GM23248 (cell line): ENCODE measurements at regions not wholly inside any gene's neighbourhood (a gene's known extent, or its start where the extent isn't known, plus 50 kb on each side); places are given as distances from the start of the nearest gene placed in this dataset.

Source experiments
- DNase-seq: peaks from one replicate; pipeline ENCODE4 v3.0.0-alpha.2; 2015
- H2AFZ ChIP-seq: fragments of 200-600 bp; sonication (generic); 2 replicates; pipeline ENCODE4 v1.6.1; 2016; ENCODE audit warnings: antibody characterized with exemption
- H3F3A ChIP-seq: fragments of 200-600 bp; sonication (generic); 2 replicates; pipeline ENCODE4 v1.6.1; 2016; ENCODE audit warnings: mild to moderate bottlenecking, antibody characterized with exemption, mixed run types; ENCODE audit not compliant: insufficient read depth
- H3K27ac ChIP-seq: fragments of 200-600 bp; sonication (generic); 2 replicates; pipeline ENCODE4 v1.5.1; 2016; ENCODE audit warnings: mild to moderate bottlenecking
- H3K27me3 ChIP-seq: fragments of 200-600 bp; sonication (generic); replicated peaks from 2 replicates; pipeline ENCODE4 v1.6.1; 2016; ENCODE audit warnings: mild to moderate bottlenecking; ENCODE audit not compliant: insufficient read depth
- H3K36me3 ChIP-seq: fragments of 200-600 bp; sonication (generic); 2 replicates; pipeline ENCODE4 v1.6.1; 2016; ENCODE audit warnings: low read depth, mild to moderate bottlenecking
- H3K4me1 ChIP-seq: fragments of 200-600 bp; sonication (generic); 2 replicates; pipeline ENCODE4 v1.6.1; 2016; ENCODE audit warnings: mild to moderate bottlenecking; ENCODE audit not compliant: insufficient read depth
- H3K4me2 ChIP-seq: fragments of 200-600 bp; sonication (generic); one replicate; pipeline ENCODE4 v1.6.1; 2016; ENCODE audit warnings: mild to moderate bottlenecking; ENCODE audit not compliant: unreplicated experiment
- H3K4me3 ChIP-seq: fragments of 200-600 bp; sonication (generic); 2 replicates; pipeline ENCODE4 v1.5.1; 2016; ENCODE audit warnings: mild to moderate bottlenecking
- H3K79me2 ChIP-seq: fragments of 200-600 bp; sonication (generic); 2 replicates; pipeline ENCODE4 v1.6.1; 2016; ENCODE audit warnings: mild to moderate bottlenecking; ENCODE audit not compliant: insufficient read depth
- H3K9ac ChIP-seq: fragments of 200-600 bp; sonication (generic); 2 replicates; pipeline ENCODE4 v1.6.1; 2016; ENCODE audit warnings: mild to moderate bottlenecking
- H3K9me2 ChIP-seq: fragments of 200-600 bp; sonication (generic); 2 replicates; pipeline ENCODE4 v1.6.1; 2016; ENCODE audit warnings: mixed run types, mild to moderate bottlenecking, moderate library complexity; ENCODE audit not compliant: insufficient read depth
- H3K9me3 ChIP-seq: fragments of 200-600 bp; sonication (generic); one replicate; pipeline ENCODE4 v1.6.1; 2017; ENCODE audit warnings: low read depth
- H4K20me1 ChIP-seq: fragments of 200-600 bp; sonication (generic); 2 replicates; pipeline ENCODE4 v1.6.0; 2016; ENCODE audit not compliant: insufficient read depth
- EZH2 ChIP-seq: fragments of 200-600 bp; sonication (generic); IDR thresholded peaks from 2 replicates; pipeline ENCODE4 v1.6.1; 2018; ENCODE audit warnings: antibody characterized with exemption, mild to moderate bottlenecking; ENCODE audit not compliant: insufficient read depth, poor library complexity, severe bottlenecking
- EZH2phosphoT487 ChIP-seq: fragments of 200-600 bp; sonication (generic); IDR thresholded peaks from 2 replicates; pipeline ENCODE4 v1.6.1; 2018; ENCODE audit warnings: antibody characterized with exemption, moderate library complexity, mild to moderate bottlenecking, low read depth; ENCODE audit not compliant: insufficient read depth
- WGBS, 2 experiments: methylation state at CpG; one replicate each; pipeline ENCODE4 v1.1.6; 2015 to 2017; ENCODE audit warnings: low lambda C conversion rate in 2 of 2, low coverage in 1 of 2; ENCODE audit errors: missing lambda C conversion rate in 2 of 2; 5-methylcytosine and 5-hydroxymethylcytosine counted together
- in situ Hi-C: fragments of 300-500 bp; cut with MboI; formaldehyde crosslinking; loops from 2 replicates; pipeline ENCODE4 v1.15.0; 2020

GRCh38 chr6:9504191-9504590 lies 910.7 kb downstream of the TFAP2A start:
- no peaks in the 10 kb centered on the region for H3K9me3 ChIP-seq
- no peaks in the 10 kb centered on the region for H3K36me3 ChIP-seq
- H3K9me2 ChIP-seq: no peaks in the 10 kb centered on the region
- peak overlapping the region; percentile 46 for H3K4me2 ChIP-seq
- 0 out of 2 replicates have a peak overlapping the region, but pooled peaks have one; percentile 15 for H3K9ac ChIP-seq
- H3K4me3 ChIP-seq: no peak overlapping the region
- H3F3A ChIP-seq: peaks cover 32% of the 10 kb centered on the region
- no peak for TF ChIP-seq EZH2phosphoT487
- no peak for TF ChIP-seq EZH2
- no peaks in the 10 kb centered on the region for H3K27me3 ChIP-seq
- DNase-seq: no peak
- WGBS, 2 experiments: 73 to 77% methylated on average over 2 of the region's 2 CpGs
- H3K27ac ChIP-seq: peak overlapping the region; percentile 83
- no peaks in the 10 kb centered on the region for H3K79me2 ChIP-seq
- in situ Hi-C loops: no loop called here
- no peaks in the 10 kb centered on the region for H4K20me1 ChIP-seq
- H3K4me1 ChIP-seq: peaks cover 32% of the 10 kb centered on the region
- H2AFZ ChIP-seq: no peak overlapping the region

GRCh38 chr6:9503111-9503761 lies 911.6 kb downstream of the TFAP2A start:
- WGBS, 2 experiments: 28 to 29% methylated on average over 7 of the region's 7 CpGs
- peak overlapping the region; percentile 15 for H3K9ac ChIP-seq
- peak overlapping the region; percentile 34 for H3K4me3 ChIP-seq
- H3F3A ChIP-seq: peaks cover 33% of the 10 kb centered on the region
- no peaks in the 10 kb centered on the region for H3K9me3 ChIP-seq
- H3K4me2 ChIP-seq: peak overlapping the region; percentile 46
- H3K9me2 ChIP-seq: no peaks in the 10 kb centered on the region
- H4K20me1 ChIP-seq: no peaks in the 10 kb centered on the region
- peak overlapping the region; percentile 19; the same call in 1 of the 2 replicates for H2AFZ ChIP-seq
- no peaks in the 10 kb centered on the region for H3K79me2 ChIP-seq
- peaks cover 33% of the 10 kb centered on the region for H3K4me1 ChIP-seq
- H3K27ac ChIP-seq: peak overlapping the region; percentile 83
- peak; percentile 77 for DNase-seq
- in situ Hi-C loops: no loop called here
- no peaks in the 10 kb centered on the region for H3K27me3 ChIP-seq
- no peak for TF ChIP-seq EZH2phosphoT487
- no peaks in the 10 kb centered on the region for H3K36me3 ChIP-seq

- H3K4me1 ChIP-seq: peaks cover 53% of the 10 kb centered on the region
- no peaks in the 10 kb centered on the region for H4K20me1 ChIP-seq
- no peaks in the 10 kb centered on the region for H3K36me3 ChIP-seq
- H3K4me3 ChIP-seq: 0 out of 2 replicates have a peak overlapping the region, but pooled peaks have one; percentile 26
- in situ Hi-C loops: no loop called here
- H3K27ac ChIP-seq: peak overlapping the region; percentile 17; the same call in 1 of the 2 replicates
- DNase-seq: peak; percentile 54
- TF ChIP-seq EZH2: no peak
- TF ChIP-seq EZH2phosphoT487: no peak
- no peaks in the 10 kb centered on the region for H3K9me2 ChIP-seq
- WGBS, 2 experiments: 9 to 11% methylated on average over 4 of the region's 4 CpGs
- no peaks in the 10 kb centered on the region for H3K79me2 ChIP-seq
- peaks cover 44% of the 10 kb centered on the region for H3F3A ChIP-seq
- H3K4me2 ChIP-seq: peak overlapping the region; percentile 61
- H2AFZ ChIP-seq: peak overlapping the region; percentile 60
- no peak overlapping the region for H3K9ac ChIP-seq
- H3K9me3 ChIP-seq: no peaks in the 10 kb centered on the region
- no peaks in the 10 kb centered on the region for H3K27me3 ChIP-seq
Observed at GRCh38 chr6:9499709-9500108, 915.2 kb downstream of the TFAP2A start.

- WGBS, 2 experiments: 58 to 63% methylated on average over 6 of the region's 6 CpGs
- Histone ChIP-seq H3K4me1 (peaks cover 32% of the 10 kb centered on the region), H4K20me1 (no peaks in the 10 kb centered on the region), H3K27ac (no peak overlapping the region), H3K36me3 (no peaks in the 10 kb centered on the region), H3K9ac (no peak overlapping the region), H3K9me3 (no peaks in the 10 kb centered on the region), H3K4me2 (peak overlapping the region; percentile 8), H3K27me3 (no peaks in the 10 kb centered on the region), H2AFZ (no peak overlapping the region), H3F3A (peaks cover 22% of the 10 kb centered on the region), H3K4me3 (no peak overlapping the region), H3K9me2 (no peaks in the 10 kb centered on the region), H3K79me2 (no peaks in the 10 kb centered on the region)
- TF ChIP-seq EZH2phosphoT487 (no peak), EZH2 (no peak)
- DNase-seq: peak; percentile 60
- in situ Hi-C loops: no loop called here
Observed at GRCh38 chr6:9496837-9497236, 918.0 kb downstream of the TFAP2A start.
